ENCODE measurements at regions not wholly inside any gene's neighbourhood (a gene's known extent, or its start where the extent isn't known, plus 50 kb on each side); places are given as distances from the start of the nearest gene placed in this dataset.

- no peak overlapping the region for H3K27ac Mint-ChIP-seq
- peaks cover 15% of the 10 kb centered on the region for H3K4me1 Mint-ChIP-seq (ENCODE audit: low read depth)
- no peaks in the 10 kb centered on the region for H3K36me3 Mint-ChIP-seq (ENCODE audit: low read depth)
- no peak for DNase-seq (ENCODE audit: low spot score)
- no peaks in the 10 kb centered on the region for H3K27me3 Mint-ChIP-seq (ENCODE audit: low read depth)
- no peak overlapping the region for H3K4me3 Mint-ChIP-seq
- no peaks in the 10 kb centered on the region for H3K9me3 Mint-ChIP-seq
Measured at GRCh38 chr21:35142036-35142815, 93.1 kb upstream of the RUNX1 start.

DNA sequence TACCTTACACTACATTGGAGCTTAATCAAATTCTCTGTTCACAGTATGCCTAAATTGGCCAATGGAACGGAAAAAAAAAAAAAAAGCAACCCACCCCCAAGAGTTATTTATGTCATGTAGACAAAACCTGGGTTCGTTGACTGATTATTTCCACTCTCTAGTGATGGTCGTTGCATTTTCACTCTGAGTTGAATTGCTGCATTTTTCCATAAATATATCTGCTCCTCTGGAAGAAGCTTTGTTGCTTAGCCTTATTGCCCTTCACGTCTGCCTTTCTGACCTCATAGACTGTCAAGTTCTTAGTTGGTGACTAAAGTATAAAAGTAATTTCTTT lies 90.2 kb upstream of the RUNX1 start:
- Mint-ChIP-seq H3K9me3 (no peaks in the 10 kb centered on the region), H3K4me3 (no peak overlapping the region), H3K27me3 (ENCODE audit: low read depth) (no peaks in the 10 kb centered on the region), H3K4me1 (ENCODE audit: low read depth) (peaks cover 16% of the 10 kb centered on the region), H3K27ac (no peak overlapping the region), H3K36me3 (ENCODE audit: low read depth) (no peaks in the 10 kb centered on the region)
- DNase-seq (ENCODE audit: low spot score), result peak; percentile 41

- Mint-ChIP-seq H3K4me3 (peak overlapping the region; percentile 56), H3K9me3 (no peaks in the 10 kb centered on the region), H3K27ac (peak overlapping the region; percentile 68), H3K4me1 (ENCODE audit: low read depth) (peaks cover 17% of the 10 kb centered on the region), H3K36me3 (ENCODE audit: low read depth) (no peaks in the 10 kb centered on the region), H3K27me3 (ENCODE audit: low read depth) (no peaks in the 10 kb centered on the region)
- DNase-seq (ENCODE audit: low spot score), result peak; percentile 74
Measured at GRCh38 chr21:35138665-35139381, 89.7 kb upstream of the RUNX1 start.

GRCh38 chr21:35136586-35137219 lies 87.6 kb upstream of the RUNX1 start:
- Mint-ChIP-seq H3K27ac (no peak overlapping the region), H3K4me1 (ENCODE audit: low read depth) (peaks cover 17% of the 10 kb centered on the region), H3K27me3 (ENCODE audit: low read depth) (no peaks in the 10 kb centered on the region), H3K9me3 (no peaks in the 10 kb centered on the region), H3K4me3 (no peak overlapping the region), H3K36me3 (ENCODE audit: low read depth) (no peaks in the 10 kb centered on the region)
- no peak for DNase-seq (ENCODE audit: low spot score)

- DNase-seq (ENCODE audit: low spot score), result no peak
- H3K27ac Mint-ChIP-seq, result no peak overlapping the region
- no peaks in the 10 kb centered on the region for H3K9me3 Mint-ChIP-seq
- no peak overlapping the region for H3K4me3 Mint-ChIP-seq
- peaks cover 17% of the 10 kb centered on the region for H3K4me1 Mint-ChIP-seq (ENCODE audit: low read depth)
- H3K27me3 Mint-ChIP-seq (ENCODE audit: low read depth), result no peaks in the 10 kb centered on the region
- H3K36me3 Mint-ChIP-seq (ENCODE audit: low read depth), result no peaks in the 10 kb centered on the region
Measured at GRCh38 chr21:35136106-35136505, 87.0 kb upstream of the RUNX1 start.

DNA sequence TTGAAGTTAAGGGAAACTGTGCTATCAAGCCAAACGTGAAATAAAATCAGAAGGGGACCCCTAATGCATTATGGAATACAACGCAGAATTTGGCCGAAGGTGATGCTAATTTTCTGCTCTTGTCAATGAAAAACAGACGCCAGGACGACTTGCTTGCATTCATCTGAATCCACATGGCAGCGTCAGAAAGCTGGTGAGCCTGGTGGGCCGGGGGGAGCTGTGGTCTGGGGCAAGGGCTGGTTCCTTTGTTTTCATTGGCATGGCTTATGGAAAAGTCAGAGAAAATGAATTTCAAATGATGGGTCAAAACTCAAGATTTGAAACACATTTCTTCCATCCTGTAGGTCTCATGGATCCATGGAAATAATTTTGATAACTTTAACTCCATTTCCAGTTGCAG lies 86.4 kb upstream of the RUNX1 start:
- peaks cover 3% of the 10 kb centered on the region for H3K36me3 Mint-ChIP-seq (ENCODE audit: low read depth)
- H3K4me1 Mint-ChIP-seq (ENCODE audit: low read depth), result peaks cover 17% of the 10 kb centered on the region
- peaks cover 2% of the 10 kb centered on the region for H3K9me3 Mint-ChIP-seq
- DNase-seq (ENCODE audit: low spot score), result no peak
- H3K27ac Mint-ChIP-seq, result no peak overlapping the region
- H3K4me3 Mint-ChIP-seq, result no peak overlapping the region
- no peaks in the 10 kb centered on the region for H3K27me3 Mint-ChIP-seq (ENCODE audit: low read depth)

DNA sequence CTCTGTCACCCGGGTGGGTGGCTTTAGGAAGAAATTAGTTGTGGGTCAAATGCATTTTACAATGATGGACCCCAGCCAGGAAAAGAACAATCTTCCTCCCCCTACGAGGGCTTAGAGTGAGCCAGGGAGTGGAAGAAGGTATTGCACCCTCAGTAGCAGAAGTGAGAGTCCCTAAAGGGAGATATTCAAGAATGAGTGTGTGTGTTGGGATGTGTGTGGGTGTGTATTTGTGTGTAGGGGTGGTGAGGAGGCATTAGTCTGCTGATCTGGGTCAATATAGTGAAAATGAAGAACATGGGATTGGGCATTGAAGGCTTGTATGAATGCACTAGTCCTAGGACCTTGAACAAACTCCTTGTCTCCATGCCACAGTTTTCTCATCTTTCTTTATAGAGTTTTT lies 85.2 kb upstream of the RUNX1 start:
- peaks cover 10% of the 10 kb centered on the region for H3K9me3 Mint-ChIP-seq
- DNase-seq (ENCODE audit: low spot score), result no peak
- no peak overlapping the region for H3K4me3 Mint-ChIP-seq
- peaks cover 14% of the 10 kb centered on the region for H3K4me1 Mint-ChIP-seq (ENCODE audit: low read depth)
- no peak overlapping the region for H3K27ac Mint-ChIP-seq
- H3K27me3 Mint-ChIP-seq (ENCODE audit: low read depth), result no peaks in the 10 kb centered on the region
- peaks cover 7% of the 10 kb centered on the region for H3K36me3 Mint-ChIP-seq (ENCODE audit: low read depth)

DNA sequence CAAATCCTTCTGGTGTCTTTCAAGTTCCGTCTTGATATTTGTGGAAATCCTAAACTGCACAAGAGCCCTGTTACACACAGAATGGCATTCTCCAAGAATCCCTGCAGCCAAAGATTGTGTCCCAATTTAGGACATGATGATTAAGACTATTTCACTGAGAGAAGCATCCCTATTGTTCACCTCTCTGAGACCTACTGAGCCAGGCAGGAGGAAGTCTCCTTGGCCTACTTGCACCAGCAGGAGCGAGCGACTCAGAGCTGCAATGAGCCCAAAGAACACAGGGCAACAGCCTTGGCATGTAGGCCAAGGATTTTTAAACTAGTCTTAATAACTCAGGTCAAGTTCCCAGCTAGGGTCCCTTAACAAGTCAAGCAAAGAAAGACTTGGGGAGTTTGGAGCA lies 79.4 kb upstream of the RUNX1 start:
- no peaks in the 10 kb centered on the region for H3K4me1 Mint-ChIP-seq (ENCODE audit: low read depth)

DNA sequence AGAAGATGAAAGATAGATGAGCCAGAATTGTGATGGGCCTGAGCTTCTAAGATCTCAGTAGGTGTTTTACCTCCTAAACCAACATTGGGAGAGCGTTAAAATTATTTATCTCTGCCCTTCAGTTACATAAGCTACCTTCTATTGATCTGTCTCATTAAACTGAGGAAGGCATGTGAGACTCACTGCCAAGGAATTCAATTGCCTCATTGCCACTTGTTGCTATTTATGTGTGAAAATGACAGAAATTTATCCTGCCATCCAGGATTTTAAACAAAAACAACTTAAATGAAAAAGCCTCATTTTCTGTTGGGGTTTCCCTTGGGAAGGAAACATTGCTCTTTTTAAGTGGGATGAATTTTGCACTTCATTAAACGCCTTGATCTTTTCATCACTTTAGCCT lies 78.7 kb upstream of the RUNX1 start:
- no peak for DNase-seq (ENCODE audit: low spot score)
- Mint-ChIP-seq H3K9me3 (peaks cover 39% of the 10 kb centered on the region), H3K27me3 (ENCODE audit: low read depth) (no peaks in the 10 kb centered on the region), H3K27ac (no peak overlapping the region), H3K36me3 (ENCODE audit: low read depth) (peaks cover 7% of the 10 kb centered on the region), H3K4me1 (ENCODE audit: low read depth) (no peaks in the 10 kb centered on the region), H3K4me3 (no peak overlapping the region)

More for the DNA sequence above, 79.4 kb upstream of the RUNX1 start:
- peaks cover 34% of the 10 kb centered on the region for H3K9me3 Mint-ChIP-seq
- no peak overlapping the region for H3K27ac Mint-ChIP-seq
- peaks cover 7% of the 10 kb centered on the region for H3K36me3 Mint-ChIP-seq (ENCODE audit: low read depth)
- DNase-seq (ENCODE audit: low spot score), result no peak
- no peaks in the 10 kb centered on the region for H3K27me3 Mint-ChIP-seq (ENCODE audit: low read depth)
- H3K4me3 Mint-ChIP-seq, result no peak overlapping the region

- no peak overlapping the region for H3K4me3 Mint-ChIP-seq
- H3K4me1 Mint-ChIP-seq (ENCODE audit: low read depth), result no peaks in the 10 kb centered on the region
- H3K27me3 Mint-ChIP-seq (ENCODE audit: low read depth), result no peaks in the 10 kb centered on the region
- H3K36me3 Mint-ChIP-seq (ENCODE audit: low read depth), result peaks cover 7% of the 10 kb centered on the region
- DNase-seq (ENCODE audit: low spot score), result no peak
- H3K27ac Mint-ChIP-seq, result no peak overlapping the region
- peaks cover 46% of the 10 kb centered on the region for H3K9me3 Mint-ChIP-seq
Measured at GRCh38 chr21:35127026-35127425, 77.9 kb upstream of the RUNX1 start.

DNA sequence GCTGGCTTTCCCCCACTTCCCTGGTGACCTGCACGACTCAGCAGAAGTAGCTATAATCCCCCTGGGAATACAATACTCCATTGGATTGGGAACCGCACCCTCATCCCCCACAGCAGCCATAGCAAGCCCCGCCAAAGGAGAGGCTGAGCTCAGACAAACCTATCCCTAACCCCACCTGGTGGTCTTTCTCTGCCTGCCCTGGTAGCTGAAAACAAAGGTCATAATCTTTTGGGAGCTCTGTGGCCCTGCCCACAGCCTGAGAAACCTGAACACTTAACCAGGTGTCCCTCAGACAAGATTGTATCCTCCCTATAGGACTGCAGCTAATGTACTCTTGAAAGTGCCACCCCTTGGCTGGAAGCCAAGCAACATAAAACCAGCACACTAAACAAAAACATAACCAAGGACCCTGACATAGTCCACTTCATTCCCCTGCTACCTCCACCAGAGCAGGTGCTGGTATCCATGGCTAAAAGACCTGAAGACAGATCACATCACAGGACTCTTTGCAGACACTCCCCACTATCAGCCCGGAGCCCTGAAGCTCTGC lies 71.6 kb upstream of the RUNX1 start:
- no peaks in the 10 kb centered on the region for H3K4me1 Mint-ChIP-seq (ENCODE audit: low read depth)
- H3K27ac Mint-ChIP-seq, result no peak overlapping the region
- no peak for DNase-seq (ENCODE audit: low spot score)
- H3K4me3 Mint-ChIP-seq, result no peak overlapping the region
- peaks cover 36% of the 10 kb centered on the region for H3K9me3 Mint-ChIP-seq
- no peaks in the 10 kb centered on the region for H3K27me3 Mint-ChIP-seq (ENCODE audit: low read depth)
- peaks cover 1% of the 10 kb centered on the region for H3K36me3 Mint-ChIP-seq (ENCODE audit: low read depth)

GRCh38 chr21:35119501-35120047 lies 70.5 kb upstream of the RUNX1 start:
- H3K4me1 Mint-ChIP-seq (ENCODE audit: low read depth), result no peaks in the 10 kb centered on the region
- peaks cover 34% of the 10 kb centered on the region for H3K9me3 Mint-ChIP-seq
- no peak overlapping the region for H3K27ac Mint-ChIP-seq
- no peak for DNase-seq (ENCODE audit: low spot score)
- H3K4me3 Mint-ChIP-seq, result no peak overlapping the region
- no peaks in the 10 kb centered on the region for H3K27me3 Mint-ChIP-seq (ENCODE audit: low read depth)
- peaks cover 1% of the 10 kb centered on the region for H3K36me3 Mint-ChIP-seq (ENCODE audit: low read depth)

DNA sequence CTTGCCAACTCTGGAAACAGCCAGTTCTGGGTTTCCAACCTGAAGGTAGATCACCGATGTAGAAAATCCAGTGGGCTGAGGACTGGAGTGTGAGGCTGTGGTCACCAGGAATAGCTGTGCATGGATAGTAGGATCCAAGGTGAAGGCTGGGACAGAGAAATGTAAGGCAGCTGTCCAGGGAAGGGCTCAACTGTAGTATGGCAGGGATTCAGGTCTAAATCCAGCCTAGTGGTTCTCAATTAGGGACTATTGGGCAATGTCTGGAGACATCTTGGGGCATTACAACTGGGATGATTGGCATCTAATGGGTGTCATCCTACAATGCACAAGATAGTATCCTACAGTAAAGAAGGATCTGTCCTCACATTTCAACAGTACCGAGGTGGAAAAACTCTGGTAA lies 67.7 kb upstream of the RUNX1 start:
- H3K36me3 Mint-ChIP-seq (ENCODE audit: low read depth), result peaks cover 6% of the 10 kb centered on the region
- H3K4me1 Mint-ChIP-seq (ENCODE audit: low read depth), result peaks cover 9% of the 10 kb centered on the region
- no peak overlapping the region for H3K27ac Mint-ChIP-seq

GRCh38 chr21:35113064-35113463 lies 64.0 kb upstream of the RUNX1 start:
- Mint-ChIP-seq H3K9me3 (peaks cover 25% of the 10 kb centered on the region), H3K4me1 (ENCODE audit: low read depth) (peaks cover 9% of the 10 kb centered on the region), H3K36me3 (ENCODE audit: low read depth) (peaks cover 5% of the 10 kb centered on the region), H3K27ac (no peak overlapping the region), H3K27me3 (ENCODE audit: low read depth) (no peaks in the 10 kb centered on the region), H3K4me3 (no peak overlapping the region)
- peak; percentile 38 for DNase-seq (ENCODE audit: low spot score)

More for the DNA sequence above, 67.7 kb upstream of the RUNX1 start:
- no peaks in the 10 kb centered on the region for H3K27me3 Mint-ChIP-seq (ENCODE audit: low read depth)
- H3K9me3 Mint-ChIP-seq, result peaks cover 28% of the 10 kb centered on the region
- no peak overlapping the region for H3K4me3 Mint-ChIP-seq
- DNase-seq (ENCODE audit: low spot score), result no peak

Data from T-helper 2 cell treated with Interferon-gamma antibody and Interleukin-4, amounts not matched to agents 5 μg/mL and 100 μg/mL, for 36 hours (primary cell).